Cardiac muscle cell (in vitro differentiated cells and primary cell): ENCODE measurements at regions not wholly inside any gene's neighbourhood (a gene's known extent, or its start where the extent isn't known, plus 50 kb on each side); places are given as distances from the start of the nearest gene placed in this dataset.

ENCODE experiments used
- DNase-seq, 2 donors: peaks; one replicate each; pipeline versions ENCODE4 v3.0.0 to v3.0.0-alpha.2; 2010 to 2017; ENCODE audit warnings: low read depth in 1 of 2, low spot score in 1 of 2
- H3K27ac ChIP-seq: fragments of 200-600 bp; sonication (generic); 2 replicates; pipeline ENCODE4 v1.5.1; 2016
- H3K27me3 ChIP-seq: fragments of 200-600 bp; sonication (generic); 2 replicates; pipeline ENCODE4 v1.6.0; 2016; ENCODE audit warnings: control low read depth
- H3K36me3 ChIP-seq: fragments of 200-600 bp; sonication (generic); 2 replicates; pipeline ENCODE4 v1.5.1; 2016; ENCODE audit warnings: control low read depth
- H3K4me1 ChIP-seq: fragments of 200-600 bp; sonication (generic); 2 replicates; pipeline ENCODE4 v1.8.1; 2017; ENCODE audit warnings: low read depth, mild to moderate bottlenecking, mixed run types
- H3K4me3 ChIP-seq: fragments of 200-600 bp; sonication (generic); 2 replicates; pipeline ENCODE4 v1.5.1; 2016; ENCODE audit warnings: mild to moderate bottlenecking
- H3K9me3 ChIP-seq: fragments of 200-600 bp; sonication (generic); 2 replicates; pipeline ENCODE4 v1.5.1; 2017; ENCODE audit warnings: low read depth, mild to moderate bottlenecking, control low read depth
- TF ChIP-seq, protein P1 (sequence below): IDR thresholded peaks from 2 replicates; pipeline ENCODE4 v1.5.1; 2012; ENCODE audit warnings: low read depth, mild to moderate bottlenecking, low read length

DNA sequence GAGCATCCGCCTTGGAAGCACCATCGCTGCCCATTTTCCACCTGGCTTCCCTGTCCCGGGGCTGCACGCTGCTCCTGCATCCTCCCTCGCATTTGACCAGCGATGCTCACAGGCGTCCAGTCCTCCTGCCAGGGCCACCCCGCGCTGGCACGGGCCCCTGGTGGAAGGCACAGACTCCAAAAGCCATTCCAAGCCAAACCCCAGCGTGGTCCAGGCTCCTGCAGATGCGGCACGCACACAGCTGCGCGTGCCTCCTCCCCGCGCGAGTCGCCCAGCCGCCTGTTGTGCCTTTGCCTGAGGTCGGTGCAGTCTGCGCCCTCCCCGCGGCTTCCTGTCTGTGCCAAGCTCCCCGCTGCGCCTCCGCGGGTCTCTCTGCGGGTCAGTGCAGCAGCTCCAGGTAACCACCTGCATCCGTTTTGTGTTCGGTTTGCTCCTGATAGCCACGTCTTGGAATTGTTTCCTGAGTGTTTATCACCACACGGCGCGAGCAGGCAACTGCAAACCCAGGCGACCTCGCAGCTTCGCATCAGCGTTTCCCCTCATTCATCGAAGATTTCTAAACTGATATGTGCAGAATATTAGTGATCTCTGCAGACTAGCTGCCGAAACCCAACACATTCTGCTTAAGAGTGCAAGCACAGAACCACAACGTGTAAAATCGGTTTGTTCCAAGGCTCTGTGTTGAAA, 65.2 kb upstream of the SALL3 start:
- Histone ChIP-seq H3K27ac (no peak overlapping the region), H3K4me3 (no peak overlapping the region), H3K27me3 (no peaks in the 10 kb centered on the region), H3K9me3 (no peaks in the 10 kb centered on the region), H3K36me3 (no peaks in the 10 kb centered on the region), H3K4me1 (no peaks in the 10 kb centered on the region)
- no peak for DNase-seq
- TF ChIP-seq, protein P1, sequence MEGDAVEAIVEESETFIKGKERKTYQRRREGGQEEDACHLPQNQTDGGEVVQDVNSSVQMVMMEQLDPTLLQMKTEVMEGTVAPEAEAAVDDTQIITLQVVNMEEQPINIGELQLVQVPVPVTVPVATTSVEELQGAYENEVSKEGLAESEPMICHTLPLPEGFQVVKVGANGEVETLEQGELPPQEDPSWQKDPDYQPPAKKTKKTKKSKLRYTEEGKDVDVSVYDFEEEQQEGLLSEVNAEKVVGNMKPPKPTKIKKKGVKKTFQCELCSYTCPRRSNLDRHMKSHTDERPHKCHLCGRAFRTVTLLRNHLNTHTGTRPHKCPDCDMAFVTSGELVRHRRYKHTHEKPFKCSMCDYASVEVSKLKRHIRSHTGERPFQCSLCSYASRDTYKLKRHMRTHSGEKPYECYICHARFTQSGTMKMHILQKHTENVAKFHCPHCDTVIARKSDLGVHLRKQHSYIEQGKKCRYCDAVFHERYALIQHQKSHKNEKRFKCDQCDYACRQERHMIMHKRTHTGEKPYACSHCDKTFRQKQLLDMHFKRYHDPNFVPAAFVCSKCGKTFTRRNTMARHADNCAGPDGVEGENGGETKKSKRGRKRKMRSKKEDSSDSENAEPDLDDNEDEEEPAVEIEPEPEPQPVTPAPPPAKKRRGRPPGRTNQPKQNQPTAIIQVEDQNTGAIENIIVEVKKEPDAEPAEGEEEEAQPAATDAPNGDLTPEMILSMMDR = no peak

GRCh38 chr18:78915446-78916008, 64.1 kb upstream of the SALL3 start:
- Histone ChIP-seq H3K27me3 (no peaks in the 10 kb centered on the region), H3K9me3 (no peaks in the 10 kb centered on the region), H3K27ac (no peak overlapping the region), H3K4me3 (no peak overlapping the region), H3K36me3 (no peaks in the 10 kb centered on the region), H3K4me1 (no peaks in the 10 kb centered on the region)
- DNase-seq = no peak
- TF ChIP-seq, protein P1 = no peak

- Histone ChIP-seq H3K27me3 (no peaks in the 10 kb centered on the region), H3K4me1 (no peaks in the 10 kb centered on the region), H3K4me3 (no peak overlapping the region), H3K36me3 (no peaks in the 10 kb centered on the region), H3K27ac (no peak overlapping the region), H3K9me3 (no peaks in the 10 kb centered on the region)
- TF ChIP-seq, protein P1 = no peak
- no peak for DNase-seq
Measured at GRCh38 chr18:78918707-78919106, 60.9 kb upstream of the SALL3 start.

- H3K27ac ChIP-seq = no peak overlapping the region
- TF ChIP-seq, protein P1 = no peak
- H3K4me3 ChIP-seq = no peak overlapping the region
- no peaks in the 10 kb centered on the region for H3K27me3 ChIP-seq
- no peaks in the 10 kb centered on the region for H3K4me1 ChIP-seq
- H3K36me3 ChIP-seq = no peaks in the 10 kb centered on the region
- H3K9me3 ChIP-seq = no peaks in the 10 kb centered on the region
- DNase-seq = no peak
Measured at GRCh38 chr18:78919956-78920355, 59.7 kb upstream of the SALL3 start.

DNA sequence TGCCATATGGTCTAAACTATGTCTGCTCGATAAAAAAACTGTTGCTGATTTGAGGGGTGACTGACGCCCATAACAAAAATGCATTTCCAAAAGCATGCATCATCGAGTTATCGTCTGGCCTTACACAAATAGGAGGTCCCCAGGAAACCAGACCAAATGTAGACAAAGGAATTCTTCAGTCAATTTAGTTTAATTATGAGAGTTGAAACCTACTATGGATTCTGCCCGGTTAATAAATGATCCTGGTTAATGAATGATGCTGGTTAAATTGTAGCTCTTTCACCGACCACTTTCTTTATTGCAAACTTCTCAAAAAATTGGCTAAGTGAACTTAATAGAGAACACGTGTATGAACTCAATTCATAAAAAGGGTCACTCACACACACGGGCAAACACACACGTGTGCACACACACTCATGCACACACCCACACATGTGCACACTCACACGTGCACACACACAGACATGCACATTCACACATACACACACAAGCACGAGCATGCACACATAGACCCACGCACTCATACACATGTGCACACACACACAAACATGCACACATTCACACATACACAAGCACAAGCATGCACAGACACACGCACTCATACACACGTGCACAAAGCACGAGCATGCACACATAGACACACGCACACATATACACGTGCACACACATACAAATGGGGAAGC, 59.0 kb upstream of the SALL3 start:
- no peak overlapping the region for H3K27ac ChIP-seq
- no peak overlapping the region for H3K4me3 ChIP-seq
- TF ChIP-seq, protein P1 = no peak
- no peaks in the 10 kb centered on the region for H3K9me3 ChIP-seq
- no peaks in the 10 kb centered on the region for H3K36me3 ChIP-seq
- no peak for DNase-seq
- no peaks in the 10 kb centered on the region for H3K4me1 ChIP-seq
- no peaks in the 10 kb centered on the region for H3K27me3 ChIP-seq
